D721Med (cell line): ENCODE measurements at regions not wholly inside any gene's neighbourhood (a gene's known extent, or its start where the extent isn't known, plus 50 kb on each side); places are given as distances from the start of the nearest gene placed in this dataset.

Source experiments
- DNase-seq: peaks from one replicate; pipeline ENCODE4 v3.0.0; 2011; ENCODE audit warnings: low spot score; ENCODE audit not compliant: insufficient read length
- FAIRE-seq: peaks from 2 replicates; lab custom pipeline; 2011; peaks lifted over from hg19 to GRCh38; lab: Jason Lieb, UNC
- CTCF ChIP-seq: IDR thresholded peaks from 2 replicates; pipeline ENCODE4 v1.5.1; 2012; ENCODE audit warnings: mild to moderate bottlenecking, control low read depth; ENCODE audit not compliant: insufficient read depth; ENCODE audit errors: missing control alignments

DNA sequence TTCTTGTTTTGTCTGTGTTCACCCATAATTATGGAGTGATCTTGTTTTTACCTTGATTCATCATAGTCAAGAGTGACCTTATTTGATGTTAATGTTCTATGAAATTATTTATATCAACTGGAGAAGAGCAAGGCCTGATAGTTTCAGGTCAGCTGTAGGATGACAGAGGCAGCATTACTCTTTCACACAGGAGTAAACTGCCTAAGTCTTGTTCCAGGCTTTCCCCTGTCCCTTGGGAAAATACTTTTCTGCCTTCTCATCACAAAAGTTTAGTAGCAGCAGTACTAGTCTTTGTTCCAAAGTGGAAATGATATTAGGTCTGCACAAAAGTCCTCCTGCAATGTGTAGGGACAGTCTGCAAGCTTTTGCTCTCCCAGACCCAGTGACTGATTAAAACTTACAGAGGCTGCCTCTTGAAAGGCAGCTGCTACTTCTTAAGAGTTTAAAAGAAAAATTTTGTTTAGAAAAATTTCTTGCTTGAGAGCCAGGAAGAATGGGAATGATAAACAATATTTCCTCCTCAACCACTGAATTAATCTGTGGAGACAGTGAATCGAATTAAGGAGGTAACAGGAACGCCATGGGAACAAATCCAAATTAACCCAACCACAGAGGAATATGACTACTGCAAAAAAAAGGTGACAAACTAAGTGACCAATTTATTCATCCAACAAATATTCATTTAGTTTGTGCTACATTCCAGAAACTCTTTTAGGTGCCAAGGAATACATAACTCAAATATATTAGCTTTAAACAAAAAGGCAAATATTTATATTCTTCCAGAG is 991.4 kb upstream of the PABPC4L start:
- FAIRE-seq, result no peak
- DNase-seq, result no peak
- no peak for TF ChIP-seq CTCF

GRCh38 chr4:135191596-135191995 is 990.0 kb upstream of the PABPC4L start:
- FAIRE-seq, result no peak

DNA sequence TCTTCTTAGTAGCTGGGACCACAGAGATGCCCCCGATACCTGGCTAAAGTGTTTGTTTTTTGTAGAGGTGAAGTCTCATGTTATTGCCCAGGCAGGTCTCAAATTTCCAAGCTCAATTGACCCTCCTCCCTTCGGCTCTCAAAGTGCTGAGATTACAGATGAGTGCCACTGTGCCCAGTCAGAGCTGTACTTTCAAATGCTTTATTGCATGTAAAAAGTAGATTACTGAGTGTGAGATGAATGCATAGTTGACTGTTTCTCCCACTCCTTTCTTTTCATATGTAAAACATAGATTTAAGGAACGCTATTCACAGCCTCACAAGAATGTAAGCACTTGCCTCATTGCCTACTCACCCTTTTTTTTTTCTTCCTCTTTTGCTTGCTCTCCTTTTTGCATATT is 984.4 kb upstream of the PABPC4L start:
- FAIRE-seq (no peak), DNase-seq (no peak)

More at GRCh38 chr4:135191596-135191995, 990.0 kb upstream of the PABPC4L start:
- TF ChIP-seq CTCF, result no peak
- no peak for DNase-seq

GRCh38 chr4:135185256-135185655 is 983.7 kb upstream of the PABPC4L start:
- FAIRE-seq, result no peak
- no peak for DNase-seq
- TF ChIP-seq CTCF, result no peak

More for the DNA sequence above, 984.4 kb upstream of the PABPC4L start:
- no peak for TF ChIP-seq CTCF

GRCh38 chr4:135184715-135185114 is 983.1 kb upstream of the PABPC4L start:
- DNase-seq (no peak), FAIRE-seq (no peak)
- TF ChIP-seq CTCF, result no peak

DNA sequence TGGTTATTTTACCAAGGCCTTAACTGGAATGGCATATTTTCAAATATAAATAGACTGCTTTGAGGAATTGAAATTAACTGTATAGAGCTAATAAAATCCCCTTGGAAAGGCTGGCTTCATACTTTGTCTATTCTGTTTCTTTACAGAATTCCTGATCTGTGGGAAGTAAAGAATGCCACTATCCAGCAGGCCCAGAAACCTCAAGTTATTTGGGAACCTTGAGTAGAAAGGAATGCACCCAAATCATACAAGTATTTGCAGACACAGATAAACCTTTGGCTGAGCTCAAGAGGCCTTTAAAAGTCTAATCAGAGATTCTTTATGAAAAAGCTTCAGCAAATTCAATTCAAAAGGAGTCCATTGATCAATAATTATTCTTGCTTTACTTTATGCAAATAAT is 975.7 kb upstream of the PABPC4L start:
- no peak for DNase-seq
- FAIRE-seq, result no peak
- no peak for TF ChIP-seq CTCF

- DNase-seq (no peak), FAIRE-seq (no peak)
- no peak for TF ChIP-seq CTCF
Measured at GRCh38 chr4:135166661-135167060, 965.1 kb upstream of the PABPC4L start.
